Adrenal gland (tissue), 5 donors: ENCODE measurements at regions not wholly inside any gene's neighbourhood (a gene's known extent, or its start where the extent isn't known, plus 50 kb on each side); places are given as distances from the start of the nearest gene placed in this dataset.

Source experiments
- CTCF ChIP-seq, 6 experiments: fragments of 450-650 bp in 4 of 6; fragments of 200-600 bp in 2 of 6; sonication (generic) in 1 of 6; IDR thresholded peaks; 1 replicate in 5 of 6; 2 replicates in 1 of 6; pipeline versions ENCODE4 v1.5.1 to v1.8.0; 2016 to 2021; ENCODE audit warnings: antibody characterized with exemption in 6 of 6, mild to moderate bottlenecking in 2 of 6, moderate library complexity in 1 of 6
- POLR2A ChIP-seq, 2 donors: fragments of 450-650 bp; IDR thresholded peaks; one replicate each; pipeline ENCODE4 v1.6.1; 2017; ENCODE audit warnings: antibody characterized with exemption in 2 of 2, mild to moderate bottlenecking in 2 of 2, moderate library complexity in 1 of 2
- donor health status: DM: no; HTN: no; CAD: no.

DNA sequence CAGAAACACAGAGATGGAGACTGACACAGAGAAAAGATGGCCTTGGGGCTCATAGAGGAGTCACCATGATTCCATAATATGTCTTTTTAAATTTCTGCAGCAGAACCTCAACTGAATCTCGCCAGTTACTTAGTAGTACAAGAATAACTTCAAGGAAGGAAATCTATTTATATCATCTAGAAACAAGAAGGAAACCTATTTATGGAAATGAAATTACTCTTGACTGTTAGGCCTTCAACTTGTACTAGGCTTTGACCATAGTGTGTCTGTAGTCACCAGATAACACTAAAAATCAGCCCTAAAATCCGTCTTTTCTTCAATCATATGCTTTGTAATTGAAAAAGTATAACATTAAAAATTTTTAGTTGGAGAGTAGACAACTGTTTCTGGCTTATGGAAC, 740.4 kb downstream of the TRIML1 start:
- TF ChIP-seq CTCF (IDR thresholded peaks at IDR 0.05): no peak
- no peak for TF ChIP-seq POLR2A (IDR thresholded peaks at IDR 0.05)
